ENCODE measurements at regions not wholly inside any gene's neighbourhood (a gene's known extent, or its start where the extent isn't known, plus 50 kb on each side); places are given as distances from the start of the nearest gene placed in this dataset.

DNA sequence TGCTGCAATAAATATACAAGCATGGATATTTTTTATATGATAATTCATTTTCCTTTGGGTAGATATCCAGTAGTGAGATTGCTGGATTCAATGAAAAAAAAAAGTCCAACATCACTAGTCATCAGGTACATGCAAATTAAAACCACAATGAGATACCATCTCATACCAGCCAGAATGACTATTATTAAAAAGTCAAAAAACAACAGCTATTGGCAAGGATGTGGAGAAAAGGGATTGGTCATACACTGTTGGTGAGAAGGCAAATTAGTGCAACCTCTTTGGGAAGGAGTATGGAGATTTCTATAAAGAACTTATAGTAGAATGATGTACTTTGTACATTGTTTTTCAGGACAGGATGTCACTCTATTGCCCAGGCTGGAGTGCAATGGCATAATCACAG is 531.2 kb upstream of the MGAT4C start:
- H3K27ac ChIP-seq (ENCODE audit: insufficient read depth, low read depth, low read length) = no peak overlapping the region

More for the DNA sequence above, 531.2 kb upstream of the MGAT4C start:
- Histone ChIP-seq H3K36me3 (ENCODE audit: control insufficient read depth in 2 of 2, extremely low read depth in 1 of 2, insufficient read depth in 2 of 2, low read length in 2 of 2) (no peaks in the 10 kb centered on the region), H3K79me2 (ENCODE audit: control insufficient read depth, insufficient read depth, low read length) (no peaks in the 10 kb centered on the region), H2AFZ (ENCODE audit: low read depth, low read length) (no peak overlapping the region), H3K27me3 (ENCODE audit: control insufficient read depth in 2 of 2, insufficient read depth in 2 of 2, low read length in 2 of 2) (no peaks in the 10 kb centered on the region), H4K20me1 (replicated peaks; ENCODE audit: control insufficient read depth, extremely low read depth, insufficient read depth, low read length) (no peaks in the 10 kb centered on the region), H3K9me3 (replicated peaks; ENCODE audit: control insufficient read depth, insufficient read depth, low read length) (no peaks in the 10 kb centered on the region), H3K4me1 (ENCODE audit: control insufficient read depth, extremely low read depth, insufficient read depth, low read length) (no peaks in the 10 kb centered on the region), H3K4me3 (replicated peaks in 1 of 3; ENCODE audit: insufficient read depth in 1 of 3, low read depth in 1 of 3, low read length in 3 of 3) (no peak overlapping the region), H3K4me2 (ENCODE audit: insufficient read depth, low read length) (no peak overlapping the region), H3K9ac (replicated peaks; ENCODE audit: extremely low read depth, insufficient read depth, low read length) (no peak overlapping the region), H3K9me1 (replicated peaks; ENCODE audit: control insufficient read depth, extremely low read depth, insufficient read depth, low read length) (no peaks in the 10 kb centered on the region)
- DNase-seq (ENCODE audit: low read depth, low spot score) = no peak
- ChIA-PET POLR2A (no interaction called here), CTCF (no interaction called here)
- intact Hi-C loops (cut with micrococcal nuclease) (loop anchor here (10.0 kb wide), 1 partner anchor 57 kb away; no protein-coding TSS in a partner anchor), dilution Hi-C loops (cut with MboI; ENCODE audit: extremely low pct_ligation_motif_present, low sequenced_read_pairs) (no loop called here)
- BruUV-seq (replicated peaks) = no TSS peak
- no peak for FAIRE-seq
- TF ChIP-seq GATA2 (IDR thresholded peaks at IDR 0.05; ENCODE audit: insufficient read depth, insufficient read length, low read depth, low read length) = no peak
- TF ChIP-seq POLR2AphosphoS5 (IDR thresholded peaks at IDR 0.05; ENCODE audit: insufficient read depth, low read depth, low read length) = no peak
- TF ChIP-seq EZH2 (IDR thresholded peaks at IDR 0.05; ENCODE audit: borderline replicate concordance, low read depth, low read length, severe bottlenecking) = no peak
- TF ChIP-seq, protein P1, sequence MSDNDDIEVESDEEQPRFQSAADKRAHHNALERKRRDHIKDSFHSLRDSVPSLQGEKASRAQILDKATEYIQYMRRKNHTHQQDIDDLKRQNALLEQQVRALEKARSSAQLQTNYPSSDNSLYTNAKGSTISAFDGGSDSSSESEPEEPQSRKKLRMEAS (IDR thresholded peaks at IDR 0.05; ENCODE audit: insufficient read depth, insufficient read length) = no peak
- TF ChIP-seq, protein P2, sequence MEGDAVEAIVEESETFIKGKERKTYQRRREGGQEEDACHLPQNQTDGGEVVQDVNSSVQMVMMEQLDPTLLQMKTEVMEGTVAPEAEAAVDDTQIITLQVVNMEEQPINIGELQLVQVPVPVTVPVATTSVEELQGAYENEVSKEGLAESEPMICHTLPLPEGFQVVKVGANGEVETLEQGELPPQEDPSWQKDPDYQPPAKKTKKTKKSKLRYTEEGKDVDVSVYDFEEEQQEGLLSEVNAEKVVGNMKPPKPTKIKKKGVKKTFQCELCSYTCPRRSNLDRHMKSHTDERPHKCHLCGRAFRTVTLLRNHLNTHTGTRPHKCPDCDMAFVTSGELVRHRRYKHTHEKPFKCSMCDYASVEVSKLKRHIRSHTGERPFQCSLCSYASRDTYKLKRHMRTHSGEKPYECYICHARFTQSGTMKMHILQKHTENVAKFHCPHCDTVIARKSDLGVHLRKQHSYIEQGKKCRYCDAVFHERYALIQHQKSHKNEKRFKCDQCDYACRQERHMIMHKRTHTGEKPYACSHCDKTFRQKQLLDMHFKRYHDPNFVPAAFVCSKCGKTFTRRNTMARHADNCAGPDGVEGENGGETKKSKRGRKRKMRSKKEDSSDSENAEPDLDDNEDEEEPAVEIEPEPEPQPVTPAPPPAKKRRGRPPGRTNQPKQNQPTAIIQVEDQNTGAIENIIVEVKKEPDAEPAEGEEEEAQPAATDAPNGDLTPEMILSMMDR (IDR thresholded peaks at IDR 0.05; ENCODE audit: extremely low read depth in 1 of 2, insufficient read depth in 1 of 2, low read depth in 1 of 2, low read length in 2 of 2) = no peak
- TF ChIP-seq JUN (IDR thresholded peaks at IDR 0.05; ENCODE audit: borderline replicate concordance, insufficient read depth, insufficient read length, low read depth) = no peak
- no peak for TF ChIP-seq FOS (IDR thresholded peaks at IDR 0.05; ENCODE audit: borderline replicate concordance, insufficient read depth, low read length)
- no peak for TF ChIP-seq POLR2A (IDR thresholded peaks at IDR 0.05; ENCODE audit: low read depth, low read length)
- no peak for TF ChIP-seq MYC (IDR thresholded peaks at IDR 0.05; ENCODE audit: low read depth, low read length)

All from endothelial cell of umbilical vein (primary cell).